ENCODE measurements at regions not wholly inside any gene's neighbourhood (a gene's known extent, or its start where the extent isn't known, plus 50 kb on each side); places are given as distances from the start of the nearest gene placed in this dataset.

GRCh38 chr3:83302091-83302490 lies 1540.6 kb upstream of the GBE1 start:
- TF ChIP-seq POLR2A (IDR thresholded peaks at IDR 0.05; ENCODE audit: low read length) (no peak), GATA1 (IDR thresholded peaks at IDR 0.05; ENCODE audit: low read depth, low read length) (no peak)
